Hepatocyte (in vitro differentiated cells): ENCODE measurements at regions not wholly inside any gene's neighbourhood (a gene's known extent, or its start where the extent isn't known, plus 50 kb on each side); places are given as distances from the start of the nearest gene placed in this dataset.

Experiments
- DNase-seq: peaks from one replicate; pipeline ENCODE4 v3.0.0-alpha.2; 2016; ENCODE audit warnings: low spot score
- H2AFZ ChIP-seq: fragments of 200-600 bp; sonication (generic); 2 replicates; pipeline ENCODE4 v1.6.0; 2016; ENCODE audit warnings: antibody characterized with exemption, mild to moderate bottlenecking
- H3K27ac ChIP-seq: fragments of 200-600 bp; sonication (generic); 2 replicates; pipeline ENCODE4 v1.5.1; 2016; ENCODE audit warnings: mild to moderate bottlenecking
- H3K27me3 ChIP-seq: fragments of 200-600 bp; sonication (generic); 2 replicates; pipeline ENCODE4 v1.6.1; 2016
- H3K36me3 ChIP-seq: fragments of 200-600 bp; sonication (generic); replicated peaks from 2 replicates; pipeline ENCODE4 v1.5.1; 2016; ENCODE audit warnings: low read depth; ENCODE audit not compliant: insufficient read depth
- H3K4me1 ChIP-seq: fragments of 200-600 bp; sonication (generic); 2 replicates; pipeline ENCODE4 v1.5.1; 2016; ENCODE audit warnings: mild to moderate bottlenecking, moderate library complexity; ENCODE audit not compliant: insufficient read depth
- H3K4me2 ChIP-seq: fragments of 200-600 bp; sonication (generic); 2 replicates; pipeline ENCODE4 v1.6.0; 2016
- H3K4me3 ChIP-seq: fragments of 200-600 bp; sonication (generic); 2 replicates; pipeline ENCODE4 v1.5.1; 2016; ENCODE audit warnings: mild to moderate bottlenecking
- H3K79me2 ChIP-seq: fragments of 200-600 bp; sonication (generic); 2 replicates; pipeline ENCODE4 v1.6.0; 2017; ENCODE audit warnings: mild to moderate bottlenecking
- H3K9me2 ChIP-seq: fragments of 200-600 bp; sonication (generic); replicated peaks from 2 replicates; pipeline ENCODE4 v1.6.0; 2017; ENCODE audit warnings: mild to moderate bottlenecking; ENCODE audit not compliant: insufficient read depth
- H3K9me3 ChIP-seq: fragments of 200-600 bp; sonication (generic); 2 replicates; pipeline ENCODE4 v1.5.1; 2016; ENCODE audit warnings: low read depth, mild to moderate bottlenecking
- H4K20me1 ChIP-seq: fragments of 200-600 bp; sonication (generic); 2 replicates; pipeline ENCODE4 v1.6.0; 2016; ENCODE audit warnings: mild to moderate bottlenecking; ENCODE audit not compliant: insufficient read depth, poor library complexity, severe bottlenecking
- CTCF ChIP-seq: fragments of 200-600 bp; sonication (generic); IDR thresholded peaks from 2 replicates; pipeline ENCODE4 v1.5.1; 2016; ENCODE audit warnings: antibody characterized with exemption, mild to moderate bottlenecking; ENCODE audit not compliant: poor library complexity
- EZH2 ChIP-seq: fragments of 200-600 bp; sonication (generic); IDR thresholded peaks from 2 replicates; pipeline ENCODE4 v1.6.1; 2016; ENCODE audit warnings: antibody characterized with exemption, mild to moderate bottlenecking, borderline replicate concordance
- EZH2phosphoT487 ChIP-seq: fragments of 200-600 bp; sonication (generic); IDR thresholded peaks from one replicate; pipeline ENCODE4 v1.6.1; 2018; ENCODE audit warnings: antibody characterized with exemption, mild to moderate bottlenecking, low read depth, moderate library complexity; ENCODE audit not compliant: unreplicated experiment, severe bottlenecking
- WGBS: methylation state at CpG from one replicate; pipeline ENCODE4 v1.1.6; 2016; ENCODE audit warnings: low lambda C conversion rate; ENCODE audit errors: missing lambda C conversion rate; 5-methylcytosine and 5-hydroxymethylcytosine counted together

DNA sequence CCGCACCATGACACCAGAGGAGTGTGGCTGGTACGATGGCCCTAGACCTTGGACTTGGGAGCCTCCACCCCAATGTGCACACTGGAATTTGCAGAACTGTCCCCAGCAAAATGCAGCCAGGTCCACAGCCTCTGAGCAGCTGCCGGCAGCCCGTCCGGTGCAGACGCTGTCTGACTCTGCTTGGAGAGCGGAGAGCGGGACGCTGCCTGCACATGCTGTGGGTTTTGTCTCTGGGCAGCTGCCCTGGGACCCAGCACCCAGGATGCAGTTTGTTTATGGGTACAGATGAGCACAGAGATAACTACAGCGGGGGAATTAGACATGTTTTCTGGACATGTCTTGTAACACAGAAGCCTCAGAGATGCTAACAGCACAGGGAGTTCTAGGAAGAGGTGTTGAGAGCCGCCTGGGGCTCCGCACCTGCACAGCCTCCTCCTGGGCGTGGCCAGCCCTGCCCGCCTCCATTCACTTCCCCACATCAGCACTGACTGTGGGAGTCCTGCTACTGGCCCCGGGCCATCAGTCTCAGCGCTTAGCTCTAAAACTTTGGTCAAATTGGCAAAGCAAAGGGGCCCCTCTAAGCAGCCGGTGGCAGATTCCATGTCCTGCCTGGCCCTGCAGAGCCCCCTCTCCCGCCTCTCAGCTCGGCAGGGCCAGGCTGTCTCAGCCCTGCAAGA is 159.6 kb downstream of the IRX2 start:
- no peak overlapping the region for H3K4me2 ChIP-seq
- H3K79me2 ChIP-seq, result no peaks in the 10 kb centered on the region
- no peak overlapping the region for H3K4me3 ChIP-seq
- no peak overlapping the region for H2AFZ ChIP-seq
- H3K36me3 ChIP-seq, result no peaks in the 10 kb centered on the region
- no peak for TF ChIP-seq EZH2phosphoT487
- no peak for TF ChIP-seq EZH2
- no peak for TF ChIP-seq CTCF
- H3K9me3 ChIP-seq, result no peaks in the 10 kb centered on the region
- DNase-seq, result no peak
- no peaks in the 10 kb centered on the region for H3K9me2 ChIP-seq
- WGBS, result 76% methylated on average over 19 of the region's 19 CpGs
- H3K27ac ChIP-seq, result no peak overlapping the region
- no peaks in the 10 kb centered on the region for H3K4me1 ChIP-seq
- no peaks in the 10 kb centered on the region for H4K20me1 ChIP-seq
- H3K27me3 ChIP-seq, result no peaks in the 10 kb centered on the region

DNA sequence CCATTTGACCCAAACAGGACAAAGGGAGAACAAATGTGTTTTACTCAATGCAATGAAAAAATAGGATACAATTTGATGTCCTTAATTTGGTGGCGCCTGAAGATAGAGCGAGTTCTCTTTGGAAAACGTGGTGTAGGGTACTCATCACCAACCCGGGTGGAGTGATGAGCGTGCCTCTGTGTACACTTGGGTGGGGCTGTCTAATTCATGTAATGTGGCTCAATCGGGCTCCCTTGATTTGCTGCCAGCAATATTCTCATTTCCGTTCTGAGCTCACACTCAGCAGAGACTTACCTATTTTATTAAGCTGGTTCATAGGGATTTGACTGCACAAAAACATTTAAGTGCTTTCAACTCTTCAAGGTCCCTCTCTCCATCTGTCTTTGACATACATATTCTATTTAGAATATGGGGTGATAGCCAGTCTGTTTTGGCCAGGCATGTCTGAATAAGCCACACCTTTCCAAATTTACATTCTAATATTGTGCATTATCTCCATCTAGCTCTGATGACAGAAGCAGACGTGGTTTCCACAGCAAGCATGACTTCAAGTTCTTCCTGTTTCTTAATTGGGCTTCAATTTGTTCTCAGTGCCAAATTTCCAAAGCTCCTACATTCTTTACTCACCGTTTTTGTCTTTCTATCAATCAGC is 162.5 kb downstream of the IRX2 start:
- Histone ChIP-seq H3K27ac (no peak overlapping the region), H3K36me3 (no peaks in the 10 kb centered on the region), H3K27me3 (no peaks in the 10 kb centered on the region), H3K79me2 (no peaks in the 10 kb centered on the region), H4K20me1 (no peaks in the 10 kb centered on the region), H3K4me1 (no peaks in the 10 kb centered on the region), H3K9me3 (no peaks in the 10 kb centered on the region), H3K4me3 (no peak overlapping the region), H3K9me2 (no peaks in the 10 kb centered on the region), H2AFZ (no peak overlapping the region), H3K4me2 (no peak overlapping the region)
- DNase-seq, result no peak
- no peak for TF ChIP-seq CTCF
- TF ChIP-seq EZH2phosphoT487, result no peak
- TF ChIP-seq EZH2, result no peak
- WGBS, result 86% methylated on average over 9 of the region's 9 CpGs

GRCh38 chr5:2587189-2588031 is 164.1 kb downstream of the IRX2 start:
- TF ChIP-seq CTCF, result no peak
- no peak for TF ChIP-seq EZH2phosphoT487
- no peak for TF ChIP-seq EZH2
- 96% methylated on average over 15 of the region's 15 CpGs for WGBS
- Histone ChIP-seq H4K20me1 (no peaks in the 10 kb centered on the region), H3K36me3 (no peaks in the 10 kb centered on the region), H3K4me1 (no peaks in the 10 kb centered on the region), H3K9me2 (no peaks in the 10 kb centered on the region), H3K79me2 (no peaks in the 10 kb centered on the region), H3K9me3 (no peaks in the 10 kb centered on the region), H2AFZ (no peak overlapping the region), H3K27ac (no peak overlapping the region), H3K4me3 (no peak overlapping the region), H3K4me2 (no peak overlapping the region), H3K27me3 (no peaks in the 10 kb centered on the region)
- no peak for DNase-seq
